Stimulated activated CD4-positive, alpha-beta T cell treated with anti-CD3 and anti-CD28 coated beads, Interleukin-2, amount 100 ng/mL, for 24 hours (primary cell): ENCODE measurements at regions not wholly inside any gene's neighbourhood (a gene's known extent, or its start where the extent isn't known, plus 50 kb on each side); places are given as distances from the start of the nearest gene placed in this dataset.

Experiments
- DNase-seq, 2 donors: peaks; one replicate each; pipeline ENCODE4 v3.0.0-alpha.2; 2020

GRCh38 chr1:81237473-81238089, 563.2 kb upstream of the ADGRL2 start:
- no peak for DNase-seq

DNA sequence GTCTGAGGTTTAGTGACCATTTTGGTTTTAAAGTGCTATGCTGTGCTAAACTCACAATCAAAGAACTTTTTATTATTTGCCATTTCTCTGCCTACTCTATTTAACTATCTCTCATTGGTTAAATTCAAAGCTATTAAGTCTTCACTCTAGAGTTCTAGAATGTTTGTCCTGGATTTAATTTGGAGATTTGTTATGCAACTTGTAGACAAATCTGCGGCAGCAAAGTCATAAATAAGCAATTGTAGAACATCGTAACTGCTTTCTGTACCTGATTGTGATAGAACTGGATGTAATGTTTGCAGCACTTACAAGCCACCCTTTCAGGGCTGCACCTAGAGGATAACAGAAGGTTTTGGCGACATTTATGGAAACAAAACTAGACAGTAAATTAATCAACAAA, 566.5 kb upstream of the ADGRL2 start:
- no peak for DNase-seq

DNA sequence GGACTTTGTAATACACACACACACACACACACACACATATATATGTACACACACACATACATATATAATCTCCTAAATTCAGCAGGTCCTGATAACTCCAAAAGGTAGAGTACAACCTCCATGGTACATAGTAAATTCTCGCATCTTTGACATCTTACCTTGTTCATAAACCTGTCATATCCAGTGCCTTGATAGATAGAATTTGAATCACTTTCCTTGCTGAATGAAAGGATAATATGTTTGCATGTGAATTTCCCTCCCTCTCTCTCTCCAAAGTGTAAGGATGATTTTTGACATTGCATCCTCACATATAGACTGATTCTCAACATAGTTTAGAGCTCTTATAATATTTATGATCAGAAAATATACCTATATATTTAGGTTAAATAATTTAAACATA, 567.1 kb upstream of the ADGRL2 start:
- DNase-seq, result no peak

GRCh38 chr1:81232420-81232819, 568.3 kb upstream of the ADGRL2 start:
- no peak for DNase-seq

- no peak for DNase-seq
These were observed 569.0 kb upstream of the ADGRL2 start for GRCh38 chr1:81231729-81232038.

GRCh38 chr1:81230983-81231728, 569.6 kb upstream of the ADGRL2 start:
- no peak for DNase-seq

DNA sequence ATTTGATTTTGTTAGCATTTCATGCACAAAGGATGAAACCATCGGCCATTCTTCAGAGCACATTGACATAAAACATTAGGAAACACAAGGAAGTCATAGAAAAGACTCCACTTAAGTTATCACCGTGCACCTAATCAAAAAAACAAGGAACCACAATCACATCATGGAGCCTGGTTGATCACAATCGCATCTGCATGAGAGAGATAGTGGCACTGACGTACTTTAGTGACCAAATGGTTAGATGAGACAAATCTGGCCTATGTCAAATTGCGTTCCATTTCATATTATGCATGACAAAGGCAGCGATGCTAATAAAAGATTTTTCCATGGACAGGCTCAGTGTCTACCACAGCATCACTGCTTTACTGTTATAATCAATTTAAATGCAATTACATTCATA, 571.8 kb upstream of the ADGRL2 start:
- no peak for DNase-seq

- no peak for DNase-seq
These were observed 574.2 kb upstream of the ADGRL2 start for GRCh38 chr1:81226603-81226928.

DNA sequence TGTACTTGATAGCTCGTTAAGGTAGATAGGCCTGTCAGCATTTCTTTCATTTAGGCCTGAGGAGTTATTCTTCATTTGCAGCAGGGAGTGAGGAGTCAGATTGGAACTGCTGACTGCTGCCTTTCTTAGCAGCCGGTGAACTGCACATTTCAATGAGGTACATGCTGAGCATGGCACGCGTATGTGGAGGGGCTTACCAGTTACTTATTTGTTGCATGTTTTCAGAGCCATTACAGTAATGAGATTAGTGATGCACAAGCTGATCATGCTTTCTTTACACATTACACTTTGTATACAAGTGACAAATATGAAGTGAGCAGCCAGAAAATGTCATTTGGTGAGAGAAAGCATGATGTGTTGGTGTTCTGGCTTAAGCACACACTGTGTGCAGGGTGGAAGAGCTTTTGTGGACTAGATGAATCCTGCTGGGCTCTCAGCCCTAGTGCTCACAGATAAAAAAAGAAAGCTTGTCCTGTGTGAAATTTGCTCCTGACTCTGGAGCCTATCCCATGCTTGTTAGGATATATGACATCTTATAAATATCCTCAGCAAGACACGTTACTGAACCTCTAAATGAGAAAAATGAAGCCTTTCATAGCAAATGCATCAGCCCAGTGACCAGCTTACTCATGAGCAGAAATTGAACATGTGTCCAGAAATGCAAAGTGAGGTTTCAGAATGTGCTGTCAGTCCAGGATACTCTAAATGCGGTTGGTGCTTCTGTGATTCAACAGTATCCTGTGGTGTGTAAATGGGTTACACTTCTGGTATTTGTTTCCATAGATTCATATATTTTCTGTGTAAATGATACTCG, 574.7 kb upstream of the ADGRL2 start:
- DNase-seq, result no peak

- DNase-seq, result no peak
These were observed 576.5 kb upstream of the ADGRL2 start for GRCh38 chr1:81224222-81224621.

GRCh38 chr1:81221564-81221963, 579.2 kb upstream of the ADGRL2 start:
- DNase-seq, result no peak

GRCh38 chr1:81220614-81221071, 580.1 kb upstream of the ADGRL2 start:
- DNase-seq, result no peak

- DNase-seq, result no peak
These were observed 583.7 kb upstream of the ADGRL2 start for GRCh38 chr1:81217058-81217457.

GRCh38 chr1:81213279-81213678, 587.5 kb upstream of the ADGRL2 start:
- DNase-seq, result no peak

GRCh38 chr1:81209461-81209860, 591.3 kb upstream of the ADGRL2 start:
- no peak for DNase-seq

- no peak for DNase-seq
These were observed 592.3 kb upstream of the ADGRL2 start for GRCh38 chr1:81208441-81208840.

DNA sequence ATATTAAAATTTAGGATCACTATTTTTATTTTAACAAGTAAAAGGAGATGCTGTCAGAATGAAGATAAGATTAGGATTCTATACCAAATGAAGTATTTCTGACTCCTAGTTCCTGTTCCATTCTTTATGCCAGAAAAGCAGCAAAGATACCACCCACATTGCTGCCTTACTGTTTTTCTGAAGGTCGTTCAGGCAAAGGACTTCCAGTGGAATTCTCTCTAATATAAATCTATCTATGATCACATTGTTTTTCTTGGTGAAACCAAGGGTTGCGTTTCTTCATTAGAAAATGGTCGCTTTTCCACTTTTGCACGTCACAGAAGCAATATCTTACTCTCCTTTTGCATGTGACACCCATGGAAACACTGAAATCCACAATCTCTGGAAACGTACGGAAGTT, 594.8 kb upstream of the ADGRL2 start:
- DNase-seq, result no peak

- no peak for DNase-seq
These were observed 599.0 kb upstream of the ADGRL2 start for GRCh38 chr1:81201779-81202178.

DNA sequence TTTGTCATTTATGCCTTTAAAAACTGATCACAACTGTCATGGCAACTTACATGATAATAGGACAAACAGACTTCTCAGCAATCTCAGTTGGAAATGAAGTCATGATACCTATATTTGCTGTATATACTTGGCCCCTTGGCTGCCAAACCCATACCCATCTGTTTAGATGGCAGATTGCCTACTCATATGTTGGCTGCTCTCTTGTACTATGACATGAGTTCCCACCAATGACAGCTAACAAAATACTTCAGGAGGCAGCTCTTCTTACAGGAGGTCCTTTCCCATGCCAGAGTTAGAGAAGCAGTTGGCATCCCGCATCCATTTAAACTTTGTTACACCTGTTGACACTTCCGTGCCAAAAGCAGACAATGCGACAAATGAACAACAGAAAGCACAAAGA, 603.1 kb upstream of the ADGRL2 start:
- DNase-seq, result no peak

DNA sequence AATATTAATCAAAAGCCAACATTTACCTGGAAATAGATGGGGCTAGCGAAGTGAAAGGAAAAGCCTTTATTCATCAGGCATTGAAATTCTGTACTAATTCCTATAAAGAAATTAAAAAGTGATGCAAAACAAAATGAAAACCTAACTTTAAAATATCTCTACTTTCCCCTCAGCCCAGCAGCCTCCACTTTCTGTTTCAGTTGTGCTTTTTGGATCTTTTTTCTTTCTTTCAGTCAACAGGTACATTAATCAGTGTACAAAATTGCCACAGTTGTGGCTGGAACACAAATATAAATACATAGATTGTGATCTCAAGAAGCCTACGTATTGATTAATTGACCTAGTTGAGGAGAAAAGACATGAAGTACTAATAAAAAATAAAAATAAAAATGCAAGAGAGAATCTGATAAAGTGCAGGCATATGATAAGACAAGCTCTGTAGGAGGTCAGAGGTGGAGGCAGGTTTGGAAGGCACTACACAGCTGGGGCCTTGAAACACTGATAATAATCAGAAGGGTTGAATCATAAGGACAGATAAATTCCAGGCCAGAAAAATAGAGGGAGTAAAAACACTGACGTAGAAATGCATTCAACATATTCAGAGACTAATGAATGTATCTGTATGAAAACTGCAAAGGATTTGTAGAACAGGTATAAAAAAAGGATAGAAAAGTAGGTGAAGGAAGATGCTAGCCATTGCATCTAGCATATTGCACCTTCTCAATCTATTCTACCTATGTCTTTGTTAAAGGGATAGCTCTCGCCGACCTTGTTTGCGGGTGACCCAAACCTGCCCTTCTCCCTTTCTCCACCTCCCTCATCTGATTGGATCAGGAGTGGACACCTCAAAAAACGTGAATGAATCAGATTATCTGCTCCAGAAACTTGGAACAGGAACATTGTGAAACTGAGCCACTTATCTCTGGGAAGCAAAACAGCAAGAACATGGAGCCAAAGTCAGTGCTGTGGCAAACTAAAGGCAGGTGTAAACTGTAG, 607.8 kb upstream of the ADGRL2 start:
- no peak for DNase-seq

GRCh38 chr1:81190003-81190402, 610.7 kb upstream of the ADGRL2 start:
- no peak for DNase-seq

DNA sequence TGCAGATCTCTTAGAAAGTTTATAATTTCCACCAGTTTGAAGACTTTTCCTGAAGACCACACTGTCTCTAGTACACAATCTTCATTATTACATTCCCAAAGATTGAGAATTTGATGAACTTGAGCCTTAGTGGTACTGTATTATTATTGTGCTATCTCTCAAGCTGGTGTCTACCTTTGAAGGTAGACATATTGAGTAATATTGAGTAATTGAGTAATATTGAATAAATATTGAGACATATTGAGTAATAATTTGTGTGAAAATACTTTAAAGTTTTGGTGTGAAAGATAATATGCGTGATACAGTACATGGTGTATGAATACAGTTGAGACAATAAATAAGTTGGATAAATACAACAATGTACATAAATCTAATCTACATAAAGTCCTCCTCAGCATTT, 613.1 kb upstream of the ADGRL2 start:
- DNase-seq, result no peak

GRCh38 chr1:81186261-81186660, 614.5 kb upstream of the ADGRL2 start:
- no peak for DNase-seq
